PC-9 (cell line): ENCODE measurements at regions not wholly inside any gene's neighbourhood (a gene's known extent, or its start where the extent isn't known, plus 50 kb on each side); places are given as distances from the start of the nearest gene placed in this dataset.

Experiments used
- EZH2 ChIP-seq: fragments of 200-600 bp; sonication (generic); IDR thresholded peaks from 2 replicates; pipeline ENCODE4 v1.8.0; 2017; ENCODE audit warnings: antibody characterized with exemption, low read depth
- TF ChIP-seq, protein P1 (sequence below): fragments of 200-600 bp; sonication (generic); conservative IDR thresholded peaks from 2 replicates; pipeline ENCODE4 v1.6.1; 2017; ENCODE audit warnings: mixed run types, antibody characterized with exemption, mild to moderate bottlenecking, moderate library complexity

- no peak for TF ChIP-seq EZH2
- TF ChIP-seq, protein P1, sequence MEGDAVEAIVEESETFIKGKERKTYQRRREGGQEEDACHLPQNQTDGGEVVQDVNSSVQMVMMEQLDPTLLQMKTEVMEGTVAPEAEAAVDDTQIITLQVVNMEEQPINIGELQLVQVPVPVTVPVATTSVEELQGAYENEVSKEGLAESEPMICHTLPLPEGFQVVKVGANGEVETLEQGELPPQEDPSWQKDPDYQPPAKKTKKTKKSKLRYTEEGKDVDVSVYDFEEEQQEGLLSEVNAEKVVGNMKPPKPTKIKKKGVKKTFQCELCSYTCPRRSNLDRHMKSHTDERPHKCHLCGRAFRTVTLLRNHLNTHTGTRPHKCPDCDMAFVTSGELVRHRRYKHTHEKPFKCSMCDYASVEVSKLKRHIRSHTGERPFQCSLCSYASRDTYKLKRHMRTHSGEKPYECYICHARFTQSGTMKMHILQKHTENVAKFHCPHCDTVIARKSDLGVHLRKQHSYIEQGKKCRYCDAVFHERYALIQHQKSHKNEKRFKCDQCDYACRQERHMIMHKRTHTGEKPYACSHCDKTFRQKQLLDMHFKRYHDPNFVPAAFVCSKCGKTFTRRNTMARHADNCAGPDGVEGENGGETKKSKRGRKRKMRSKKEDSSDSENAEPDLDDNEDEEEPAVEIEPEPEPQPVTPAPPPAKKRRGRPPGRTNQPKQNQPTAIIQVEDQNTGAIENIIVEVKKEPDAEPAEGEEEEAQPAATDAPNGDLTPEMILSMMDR, result no peak
Measured at GRCh38 chr6:164168595-164168994, 754.1 kb downstream of the QKI start.
